Activated CD4-positive, alpha-beta T cell treated with anti-CD3 and anti-CD28 coated beads, Interleukin-2, amount 50 U/mL, for 48 hours (primary cell): ENCODE measurements at regions not wholly inside any gene's neighbourhood (a gene's known extent, or its start where the extent isn't known, plus 50 kb on each side); places are given as distances from the start of the nearest gene placed in this dataset.
"Not testable (repeated sequence)": the region's sequence is repeated elsewhere in the genome, so short reads cannot be mapped to it uniquely, and the experiment has no call there.

Source experiments
- DNase-seq, 2 experiments: peaks; one replicate each; pipeline ENCODE4 v3.0.0-alpha.2; 2020

DNA sequence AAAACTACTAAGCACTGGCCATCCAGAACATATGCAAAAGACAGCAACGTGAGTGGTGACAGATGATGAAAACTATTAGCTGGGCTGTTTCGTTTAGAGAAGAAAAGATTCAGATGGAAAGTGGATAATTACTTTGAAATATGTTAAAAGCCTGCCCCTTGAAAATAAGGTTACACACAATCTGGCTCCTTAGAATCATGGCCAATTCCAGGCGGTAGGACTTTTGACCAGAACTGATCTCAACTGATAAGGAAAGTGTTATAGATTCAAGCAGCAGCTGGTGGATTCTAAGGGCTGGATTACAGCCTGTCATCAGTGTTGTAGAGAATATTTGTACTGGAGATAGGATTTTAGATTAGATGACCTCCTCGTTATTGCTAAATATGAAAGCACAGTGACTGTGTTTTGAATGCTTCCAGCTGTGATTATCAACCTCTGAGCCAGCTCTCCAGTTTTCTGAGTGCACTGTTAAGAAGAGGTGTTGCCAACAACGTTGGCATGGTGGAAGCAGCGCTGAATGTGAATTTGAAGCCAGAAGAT, 75.1 kb downstream of the KBTBD2 start:
- DNase-seq = not testable (repeated sequence)

DNA sequence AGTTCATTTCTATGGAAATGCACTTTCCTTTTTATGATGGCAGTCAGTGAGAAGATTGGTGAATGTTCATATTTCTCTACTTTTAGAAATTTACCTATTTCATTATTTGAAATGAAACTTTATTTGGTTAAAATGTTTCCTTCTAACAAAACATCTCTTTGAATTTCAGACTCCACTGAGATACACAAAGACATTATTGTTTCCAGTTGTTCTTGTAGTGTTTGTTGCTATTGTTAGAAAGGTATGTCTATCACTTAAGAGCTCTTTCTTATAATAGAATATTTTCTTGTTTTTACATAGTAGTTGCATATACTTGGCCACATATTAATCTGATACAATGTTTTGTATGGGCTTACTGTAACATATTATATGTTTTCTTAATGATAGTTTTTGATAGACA, 76.8 kb downstream of the KBTBD2 start:
- DNase-seq = not testable (repeated sequence)

DNA sequence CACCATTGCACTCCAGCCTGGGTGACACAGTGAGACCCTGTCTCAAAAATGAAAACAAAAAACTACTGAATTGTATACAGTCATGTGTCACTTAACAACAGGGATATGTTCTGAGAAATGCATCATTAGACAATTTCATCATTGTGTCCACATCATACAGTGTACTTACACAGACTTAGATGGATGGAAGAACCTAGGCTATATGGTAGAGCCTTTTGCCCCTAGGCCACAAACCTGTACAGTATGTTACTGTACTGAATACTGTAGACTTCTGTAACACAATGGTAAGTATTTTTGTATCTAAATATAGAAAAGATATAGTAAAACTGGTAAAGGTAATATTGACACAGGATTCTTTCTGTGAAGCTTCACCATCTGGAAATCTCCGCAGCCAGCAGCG, 81.7 kb downstream of the KBTBD2 start:
- DNase-seq = no peak

DNA sequence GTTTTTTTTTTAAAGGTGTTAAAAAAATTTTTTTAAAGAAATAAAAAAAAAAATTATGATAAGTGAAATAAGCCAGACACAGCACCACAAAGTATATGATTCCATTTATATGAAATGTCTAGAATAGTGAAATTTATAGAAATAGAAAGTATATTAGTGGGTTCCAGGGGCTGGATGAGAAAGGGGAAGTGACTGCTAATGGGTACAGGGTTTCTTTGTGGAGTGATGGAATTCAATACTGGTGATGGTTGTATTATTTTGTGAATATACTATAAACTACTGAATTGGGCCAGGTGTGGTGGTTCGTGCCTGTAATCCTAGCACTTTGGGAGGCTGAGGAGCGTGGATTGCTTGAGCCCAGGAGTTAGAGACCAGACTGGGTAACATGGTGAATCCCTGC, 82.2 kb downstream of the KBTBD2 start:
- no peak for DNase-seq

DNA sequence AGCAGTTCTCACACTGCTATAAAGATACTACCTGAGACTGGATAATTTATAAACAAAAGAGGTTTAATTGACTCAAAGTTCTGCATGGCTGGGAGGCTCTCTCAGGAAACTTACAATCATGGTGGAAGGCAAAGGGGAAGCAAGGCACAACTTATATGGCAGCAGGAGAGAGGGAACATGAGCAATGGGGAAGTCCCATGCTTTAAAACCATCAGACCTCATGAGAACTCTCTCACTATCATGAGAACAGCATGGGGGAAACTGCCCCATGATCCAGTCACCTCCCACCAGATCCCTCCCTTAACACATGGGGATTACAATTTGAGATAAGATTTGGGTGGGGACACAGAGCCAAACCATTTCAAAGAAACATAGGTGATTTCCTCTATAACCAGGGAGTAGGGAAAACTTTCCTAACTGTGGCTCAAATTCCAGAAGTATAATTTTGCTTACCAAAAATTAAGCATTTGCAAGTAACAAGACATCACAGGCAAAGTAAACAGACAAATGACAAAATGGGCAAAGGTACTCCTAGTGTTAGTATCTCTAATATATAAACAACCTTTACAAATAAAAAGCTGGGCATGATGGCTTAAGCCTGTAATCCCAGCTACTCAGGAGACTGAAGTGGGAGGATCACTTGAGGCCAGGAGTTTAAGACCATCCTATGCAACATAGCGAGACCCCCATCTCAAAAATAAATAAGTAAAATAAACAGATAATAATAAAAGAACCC, 88.0 kb downstream of the KBTBD2 start:
- DNase-seq = no peak

DNA sequence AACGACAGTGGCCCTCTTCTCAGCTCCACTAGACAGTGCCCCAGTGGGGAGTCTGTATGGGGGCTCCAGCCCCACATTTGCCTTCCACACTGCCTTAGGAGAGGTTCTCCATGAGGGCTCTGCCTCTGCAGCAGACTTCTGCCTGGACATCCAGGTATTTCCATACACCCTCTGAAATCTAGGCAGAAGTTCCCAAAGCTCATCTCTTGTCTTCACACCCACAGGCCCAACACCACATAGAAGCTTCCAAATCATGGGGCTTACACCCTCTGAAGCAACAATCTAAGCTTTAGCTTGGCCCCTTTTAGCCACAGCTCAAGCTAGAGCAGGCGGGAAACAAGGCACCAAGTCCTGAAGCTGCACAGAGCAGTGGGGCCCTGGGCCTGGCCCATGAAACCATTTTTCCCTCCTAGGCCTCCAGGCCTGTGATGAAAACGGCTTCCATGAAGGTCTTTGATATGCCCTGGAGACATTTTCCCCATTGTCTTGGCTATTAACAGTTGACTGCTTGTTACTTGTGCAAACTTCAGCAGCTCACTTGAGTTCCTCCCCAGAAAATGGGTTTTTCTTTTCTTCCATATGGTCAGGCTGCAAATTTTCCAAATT, 89.2 kb downstream of the KBTBD2 start:
- no peak for DNase-seq

DNA sequence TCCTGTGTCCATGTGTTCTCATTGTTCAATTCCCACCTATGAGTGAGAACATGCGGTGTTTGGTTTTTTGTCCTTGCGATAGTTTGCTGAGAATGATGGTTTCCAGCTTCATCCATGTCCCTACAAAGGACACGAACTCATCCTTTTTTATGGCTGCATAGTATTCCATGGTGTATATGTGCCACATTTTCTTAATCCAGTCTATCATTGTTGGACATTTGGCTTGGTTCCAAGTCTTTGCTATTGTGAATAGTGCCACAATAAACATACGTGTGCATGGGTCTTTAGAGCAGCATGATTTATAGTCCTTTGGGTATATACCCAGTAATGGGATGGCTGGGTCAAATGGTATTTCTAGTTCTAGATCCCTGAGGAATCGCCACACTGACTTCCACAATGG, 98.5 kb downstream of the KBTBD2 start:
- DNase-seq = not testable (repeated sequence)

DNA sequence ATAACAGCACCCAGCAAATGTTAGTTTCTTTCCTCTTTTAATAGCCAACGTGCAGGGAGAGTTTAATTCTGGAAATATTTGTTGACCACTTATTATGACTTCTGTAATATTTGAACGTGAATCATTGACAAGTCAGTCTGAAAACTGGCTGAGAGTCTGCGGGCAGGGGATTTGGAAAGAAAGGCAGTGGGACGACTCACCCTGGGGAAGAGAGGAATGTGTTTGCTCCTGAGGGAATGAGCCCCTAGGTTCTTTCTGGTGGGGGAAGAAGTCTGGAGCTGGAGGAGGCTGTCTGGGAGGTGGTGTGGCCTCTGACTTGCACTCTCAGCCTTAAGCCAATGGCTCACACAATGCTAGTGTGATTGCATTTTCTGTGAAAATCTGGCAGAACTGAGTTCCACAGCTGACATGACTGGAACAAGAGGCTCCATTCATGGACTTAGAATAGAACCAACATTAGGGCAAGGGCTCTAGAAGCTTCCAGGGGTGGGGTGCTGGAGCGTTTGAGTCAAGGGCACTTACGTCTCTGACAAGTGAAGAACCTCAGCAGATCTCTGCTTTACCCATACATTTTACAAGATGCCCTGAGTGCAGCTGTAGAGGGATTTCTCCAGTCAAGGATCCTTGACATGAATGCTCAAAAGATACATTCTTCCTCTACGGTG, 100.7 kb downstream of the KBTBD2 start:
- DNase-seq = not testable (repeated sequence)

DNA sequence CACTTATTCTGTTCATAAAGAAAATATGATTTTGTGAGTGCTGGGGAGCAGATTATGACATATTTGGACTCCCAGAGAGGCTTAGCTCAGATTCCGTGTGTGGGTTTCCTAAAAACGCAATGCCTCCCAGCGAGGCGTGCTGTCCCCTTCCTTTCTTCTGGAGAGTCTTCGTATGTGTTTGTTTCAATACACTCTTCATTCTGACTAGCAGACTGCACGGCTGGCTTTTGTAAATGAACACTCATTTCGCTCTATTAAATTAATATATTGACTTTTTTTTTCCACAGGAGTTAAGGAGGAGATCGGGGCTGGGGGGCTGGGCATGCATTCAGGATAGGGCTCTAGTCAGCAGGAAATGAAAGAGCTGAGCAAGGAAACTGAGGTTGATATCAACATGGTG, 102.3 kb downstream of the KBTBD2 start:
- not testable (repeated sequence) for DNase-seq

DNA sequence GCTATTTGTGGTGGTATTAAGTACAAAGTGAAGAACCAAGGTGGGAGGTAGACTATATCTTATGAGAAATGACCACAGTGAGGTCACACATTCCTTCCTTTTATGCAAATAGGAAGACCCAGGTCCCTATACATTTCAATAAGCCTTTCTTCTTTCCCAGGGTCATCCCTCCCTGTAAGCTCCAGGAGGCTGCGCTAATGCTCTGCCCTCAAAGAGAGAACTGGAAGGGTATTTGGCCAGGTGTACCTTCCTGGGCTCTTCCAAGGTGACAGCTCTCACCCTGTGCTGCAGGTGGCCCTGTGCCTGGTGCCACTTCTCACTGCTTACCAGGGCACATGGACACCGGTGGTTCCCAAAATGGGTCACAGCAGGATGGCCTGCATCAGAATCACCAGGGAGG, 103.4 kb downstream of the KBTBD2 start:
- not testable (repeated sequence) for DNase-seq

DNA sequence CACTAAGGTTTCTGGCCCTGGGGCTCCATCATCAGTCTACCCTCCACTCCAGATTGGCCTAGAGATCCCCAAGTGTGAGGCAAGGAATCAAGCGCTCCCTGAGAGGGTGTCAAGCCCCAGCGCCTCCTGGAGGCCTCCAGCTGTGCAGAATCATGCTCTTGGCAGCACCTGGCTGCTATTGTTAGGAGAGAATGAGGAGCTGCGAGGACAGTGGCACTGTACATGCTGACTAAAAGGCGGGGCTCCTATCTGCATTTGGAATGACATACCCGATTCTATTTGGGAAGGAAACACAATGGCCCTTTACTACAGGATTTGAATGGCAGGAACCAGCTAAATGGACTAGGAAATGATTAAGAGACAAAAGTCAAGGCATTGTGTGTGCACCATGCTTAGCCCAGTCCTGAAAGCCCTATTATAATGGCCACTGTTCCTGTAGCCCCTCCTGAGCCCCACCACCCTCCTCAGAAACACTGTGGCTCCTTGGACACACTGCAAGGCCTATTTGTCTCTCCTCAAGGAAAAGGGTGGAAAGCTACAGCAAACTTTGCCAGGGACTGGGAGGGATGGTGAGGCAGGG, 106.1 kb downstream of the KBTBD2 start:
- DNase-seq = not testable (repeated sequence)

DNA sequence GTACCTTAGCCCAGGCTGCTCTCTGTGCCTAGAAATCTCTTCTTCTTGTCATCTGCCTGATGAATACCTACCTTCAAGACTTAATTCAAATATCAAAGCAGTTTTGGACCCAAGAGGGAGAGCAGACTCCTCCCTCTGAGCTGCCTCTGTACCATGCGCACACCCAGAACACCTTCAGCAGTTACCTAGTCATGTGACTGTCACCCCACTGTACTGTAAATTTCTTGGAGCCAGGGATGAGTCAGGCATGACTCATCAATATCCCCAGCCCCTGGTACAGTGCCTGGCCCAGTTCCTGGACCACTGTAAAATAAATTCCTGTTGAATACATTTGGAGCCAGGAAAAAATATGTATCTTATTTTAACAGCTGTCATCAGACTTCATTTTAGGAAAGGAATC, 111.7 kb downstream of the KBTBD2 start:
- not testable (repeated sequence) for DNase-seq

DNA sequence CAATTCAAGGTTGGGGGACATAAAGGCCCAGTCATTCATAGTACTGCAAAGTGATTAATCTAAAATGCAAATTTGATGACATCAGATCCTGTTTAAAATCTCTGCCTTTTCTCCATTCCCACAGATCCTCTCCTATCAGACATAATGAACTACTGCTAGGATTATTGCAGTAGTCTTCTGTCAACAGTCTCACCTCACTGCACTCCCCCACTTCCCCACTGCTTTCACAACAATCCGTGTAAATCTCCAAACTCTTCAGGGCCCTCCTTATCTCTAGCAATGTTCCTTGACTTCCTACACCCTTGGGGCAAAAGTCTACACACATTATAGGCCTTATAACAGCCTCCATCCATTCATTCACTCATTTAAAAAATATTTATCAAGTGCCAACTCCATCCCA, 112.4 kb downstream of the KBTBD2 start:
- DNase-seq = no peak

DNA sequence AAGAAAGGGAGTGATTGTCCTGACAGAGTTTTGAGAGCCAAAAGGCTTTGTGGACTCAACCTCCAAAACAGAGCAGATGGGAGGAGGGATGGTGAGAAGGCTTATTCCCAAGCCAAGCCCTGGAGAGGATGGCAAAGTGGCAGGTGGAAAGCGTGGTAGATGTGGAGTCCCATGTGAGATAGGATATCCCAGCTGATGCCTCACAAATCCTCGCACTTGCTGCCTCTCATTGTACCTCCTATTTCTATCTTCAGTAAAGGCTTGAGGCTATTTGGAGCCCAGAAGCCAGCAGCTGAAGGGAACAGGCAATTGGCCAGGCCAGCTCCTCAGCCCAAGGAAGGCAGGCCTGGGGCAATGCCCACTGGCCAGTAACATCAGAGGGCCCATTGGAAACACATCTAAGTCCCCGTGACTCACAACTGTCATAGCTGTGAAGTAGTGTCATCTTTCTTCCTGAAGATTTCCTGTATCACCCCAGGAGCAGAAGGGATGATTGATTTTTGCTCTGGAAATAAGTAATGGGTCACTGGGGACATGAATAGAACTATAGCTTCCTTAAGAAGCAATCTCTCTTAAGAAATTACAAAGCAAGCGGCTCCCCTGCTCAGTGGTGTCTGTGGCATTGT, 114.4 kb downstream of the KBTBD2 start:
- not testable (repeated sequence) for DNase-seq

DNA sequence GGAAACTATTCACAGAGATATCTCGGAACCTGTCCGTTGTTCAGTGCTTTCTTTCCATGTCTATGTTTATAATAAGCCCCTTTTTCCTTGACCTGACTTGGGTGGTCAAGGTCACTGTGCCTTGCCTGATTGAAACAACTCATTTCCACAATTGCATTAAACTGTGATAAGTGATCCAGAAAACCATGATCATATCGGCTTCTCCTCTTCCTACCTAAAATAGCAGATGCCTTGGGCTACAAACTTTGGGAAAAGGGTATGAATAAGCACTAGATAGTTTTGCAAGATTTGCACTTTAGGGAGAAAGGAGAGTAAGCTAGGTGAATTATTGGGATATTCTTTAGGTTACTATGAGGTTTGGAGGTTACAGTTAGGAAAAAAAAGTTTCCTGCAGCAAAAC, 115.2 kb downstream of the KBTBD2 start:
- DNase-seq = not testable (repeated sequence)

DNA sequence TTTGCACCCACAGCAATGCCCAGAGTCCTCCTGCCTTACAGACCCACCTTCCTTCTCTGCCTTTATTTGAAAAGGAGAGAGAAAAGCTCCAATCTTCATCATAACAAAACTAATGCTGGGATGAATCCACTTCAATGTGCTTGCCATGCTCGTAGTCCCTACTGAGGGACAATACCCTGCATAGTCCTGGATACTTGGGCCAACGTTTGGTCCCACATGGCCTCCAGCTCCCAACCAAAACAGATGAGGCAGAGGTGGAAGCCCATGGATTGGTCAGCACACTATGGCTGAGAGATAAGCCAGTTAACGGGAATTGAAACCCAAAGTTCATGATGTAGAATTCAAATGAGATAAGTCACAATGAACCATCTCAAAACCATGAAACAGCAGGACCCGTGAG, 115.8 kb downstream of the KBTBD2 start:
- not testable (repeated sequence) for DNase-seq

DNA sequence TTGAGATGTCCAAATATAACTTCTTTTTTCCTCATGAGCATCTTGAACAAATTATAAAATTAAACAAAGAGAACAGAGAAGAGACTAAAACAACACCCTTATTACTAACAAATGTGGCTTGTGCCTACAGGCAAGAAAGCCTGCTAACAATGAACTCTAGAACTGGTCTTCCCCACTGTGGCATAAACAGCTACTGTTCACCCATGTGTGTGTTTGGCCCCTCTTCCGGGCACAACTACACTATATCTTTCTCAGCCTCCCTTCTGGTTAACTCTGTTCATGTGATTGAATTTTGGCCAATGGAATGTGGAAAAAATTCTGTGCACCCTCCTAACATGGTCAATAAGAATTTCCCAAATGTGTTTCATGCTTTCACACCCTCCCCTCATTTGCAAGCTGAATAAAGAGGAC, 117.0 kb downstream of the KBTBD2 start:
- no peak for DNase-seq

DNA sequence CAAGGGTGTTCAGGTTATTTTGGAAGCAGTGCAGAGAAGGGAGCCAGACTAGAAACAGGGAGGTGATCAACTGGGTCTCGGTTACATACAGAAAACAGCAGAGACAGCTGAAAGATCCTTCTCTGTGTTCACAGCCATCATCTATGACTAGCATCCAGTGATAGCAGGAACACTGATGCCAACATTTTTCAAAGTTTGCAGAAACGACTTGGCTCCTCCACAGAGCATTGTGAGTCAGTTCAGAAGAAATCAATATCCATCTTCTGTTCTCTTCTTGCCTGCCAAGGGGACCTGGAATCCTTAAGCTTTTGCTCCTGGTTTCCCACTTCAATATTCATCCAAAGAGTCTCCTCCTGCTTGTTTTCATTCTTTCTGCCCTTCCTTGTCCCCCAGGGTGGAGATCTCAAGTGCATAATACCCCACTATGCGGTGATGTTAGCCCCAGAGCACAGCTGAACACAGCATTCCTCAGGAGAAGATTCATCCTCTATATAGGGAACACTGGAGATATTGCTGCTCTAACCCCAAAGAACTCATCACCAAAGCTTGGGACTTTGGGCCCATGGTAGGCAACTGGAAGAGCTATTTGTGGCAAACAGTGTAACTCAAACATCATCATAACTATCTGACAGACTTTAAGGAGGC, 122.6 kb downstream of the KBTBD2 start:
- DNase-seq = not testable (repeated sequence)

DNA sequence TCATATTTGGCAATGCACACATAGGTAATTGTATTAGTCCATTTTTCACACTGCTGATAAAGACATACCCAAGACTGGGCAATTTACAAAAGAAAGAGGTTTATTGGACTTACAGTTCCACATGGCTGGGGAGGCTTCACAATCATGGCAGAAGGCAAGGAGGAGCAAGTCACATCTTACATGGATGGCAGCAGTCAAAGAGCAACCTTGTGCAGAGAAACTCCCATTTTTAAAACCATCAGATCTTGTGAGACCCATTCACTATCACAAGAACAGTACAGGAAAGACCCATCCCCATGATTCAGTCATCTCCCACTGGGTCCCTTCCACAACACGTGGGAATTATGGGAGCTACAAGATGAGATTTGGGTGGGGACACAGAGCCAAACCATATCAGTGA, 123.2 kb downstream of the KBTBD2 start:
- not testable (repeated sequence) for DNase-seq

DNA sequence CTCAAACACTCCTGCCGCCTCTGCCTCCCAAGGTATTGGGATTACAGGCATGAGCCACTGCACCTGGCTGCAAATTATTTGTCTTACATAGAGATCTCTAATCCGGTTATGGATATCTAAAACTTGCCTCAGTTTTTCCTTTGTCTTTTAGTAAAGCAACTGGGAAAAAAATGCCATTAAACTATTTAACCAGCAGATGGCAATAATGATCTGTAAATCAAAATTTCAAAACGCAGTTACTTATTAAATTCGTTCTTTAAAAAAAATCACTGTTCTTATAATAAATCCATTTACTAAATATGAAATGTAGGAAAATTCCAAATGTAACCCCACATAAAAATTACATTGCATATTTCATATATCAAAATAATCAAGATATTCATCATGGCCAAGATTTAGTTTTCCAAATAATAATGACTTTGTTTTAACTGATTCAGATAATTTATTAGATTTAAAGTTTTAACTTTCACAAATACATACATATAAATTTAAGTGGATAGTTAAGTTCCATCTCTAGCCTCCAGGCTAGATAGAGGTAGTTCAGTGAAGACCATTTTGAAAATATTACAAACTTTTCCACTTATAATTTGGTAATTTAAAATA, 125.8 kb downstream of the KBTBD2 start:
- not testable (repeated sequence) for DNase-seq

DNA sequence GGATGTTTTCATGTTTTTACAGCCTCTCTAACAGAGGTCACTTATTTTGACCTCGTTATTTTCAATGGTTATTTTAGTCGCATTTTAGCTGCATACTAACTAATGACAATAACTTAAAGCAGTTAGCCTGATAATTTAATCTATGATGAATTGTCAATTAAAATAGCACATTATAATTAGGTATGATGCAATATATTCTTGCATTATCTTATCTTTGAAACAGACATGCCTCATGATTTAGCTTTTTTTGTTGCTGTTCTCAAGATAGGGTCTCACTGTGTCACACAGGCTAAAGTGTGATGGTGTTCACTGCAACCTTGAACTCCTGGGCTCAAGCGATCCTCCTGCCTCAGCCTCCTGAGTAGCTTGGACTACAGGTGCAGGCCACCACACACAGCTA, 126.4 kb downstream of the KBTBD2 start:
- DNase-seq = no peak

DNA sequence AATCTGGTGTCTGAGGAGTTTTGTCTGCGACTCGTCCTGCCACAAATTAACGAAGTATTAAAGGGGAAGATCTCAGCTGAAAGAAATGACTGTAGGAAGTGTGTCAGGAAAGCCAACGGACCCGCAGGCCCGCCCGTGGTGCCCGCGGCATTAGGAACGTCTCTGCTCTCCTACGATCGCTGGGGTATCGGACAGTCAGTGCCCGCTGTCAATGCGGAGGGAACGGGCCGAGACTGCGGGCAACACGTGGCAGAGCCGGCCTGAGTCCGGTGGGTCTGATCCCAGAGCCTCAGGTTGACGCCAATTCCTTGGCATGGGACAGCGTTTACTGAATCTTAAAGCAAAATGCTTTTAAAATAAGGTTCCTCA, 128.7 kb downstream of the KBTBD2 start:
- DNase-seq = no peak
